Choroid plexus epithelial cell (primary cell): ENCODE measurements at regions not wholly inside any gene's neighbourhood (a gene's known extent, or its start where the extent isn't known, plus 50 kb on each side); places are given as distances from the start of the nearest gene placed in this dataset.
"Not testable (repeated sequence)": the region's sequence is repeated elsewhere in the genome, so short reads cannot be mapped to it uniquely, and the experiment has no call there.

Experiments used
- DNase-seq: peaks from one replicate; pipeline ENCODE4 v3.0.0-alpha.2; 2010; ENCODE audit warnings: low read depth
- H3K4me3 ChIP-seq: 2 replicates; pipeline ENCODE4 v1.5.1; 2011; ENCODE audit warnings: low read depth, mild to moderate bottlenecking, control low read depth, low read length, moderate library complexity
- CTCF ChIP-seq: conservative IDR thresholded peaks from 2 replicates; pipeline ENCODE4 v1.5.1; 2011; ENCODE audit warnings: low read depth, mild to moderate bottlenecking, control low read depth, inconsistent platforms, low read length, moderate library complexity

DNA sequence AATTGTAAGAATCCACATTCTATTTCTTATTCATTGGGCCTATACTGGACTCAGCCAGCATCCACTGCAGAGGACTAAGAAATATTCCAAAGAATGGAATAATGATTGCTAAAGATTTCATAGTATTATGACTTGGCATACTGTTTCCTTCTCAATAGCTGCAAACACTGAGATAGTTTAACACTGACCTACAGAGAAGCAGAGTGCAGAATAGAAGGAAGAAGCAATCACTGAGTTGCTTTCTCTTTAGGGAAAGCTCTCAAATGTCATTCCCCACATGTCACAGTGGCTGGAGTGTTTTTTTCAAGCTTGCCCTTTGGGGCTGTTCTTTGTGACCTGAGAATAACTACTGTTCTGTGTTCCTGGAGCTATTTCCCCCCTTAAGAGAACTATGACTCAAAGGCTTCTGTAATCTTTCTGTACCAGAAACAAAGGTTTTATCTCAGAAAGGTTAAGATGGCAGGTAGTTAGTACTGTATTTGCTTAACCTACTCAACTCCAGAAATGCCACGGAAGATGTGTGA lies 243.6 kb upstream of the LUZP2 start:
- no peak for TF ChIP-seq CTCF
- no peak overlapping the region for H3K4me3 ChIP-seq
- peak; percentile 60 for DNase-seq

- DNase-seq = no peak
- H3K4me3 ChIP-seq = no peak overlapping the region
- no peak for TF ChIP-seq CTCF
These were observed 232.0 kb upstream of the LUZP2 start for GRCh38 chr11:24264868-24265267.

GRCh38 chr11:24267014-24267413 lies 229.8 kb upstream of the LUZP2 start:
- TF ChIP-seq CTCF = no peak
- H3K4me3 ChIP-seq = no peak overlapping the region
- no peak for DNase-seq

DNA sequence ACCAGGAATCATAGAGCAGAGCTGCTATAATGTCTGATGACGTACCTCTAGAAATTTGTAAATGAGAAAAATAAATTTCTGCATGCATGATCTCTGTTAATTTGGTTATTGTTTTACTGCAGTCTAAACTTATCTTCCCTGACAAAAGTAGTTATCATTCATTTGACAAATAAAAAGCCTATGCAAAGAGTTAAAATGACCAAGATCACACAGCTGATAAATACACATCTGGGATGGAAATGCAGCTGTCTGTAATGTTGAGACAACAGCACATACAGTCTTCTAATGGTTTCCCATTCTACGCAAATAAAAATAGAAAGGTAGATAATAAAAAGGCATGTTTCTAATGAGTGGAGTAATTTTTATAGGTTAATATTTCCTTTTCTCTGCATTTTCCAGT lies 225.1 kb upstream of the LUZP2 start:
- TF ChIP-seq CTCF = no peak
- DNase-seq = no peak
- H3K4me3 ChIP-seq = no peak overlapping the region

- H3K4me3 ChIP-seq, DNase-seq: not testable (repeated sequence)
These were observed 222.6 kb upstream of the LUZP2 start for GRCh38 chr11:24274214-24274781.

GRCh38 chr11:24286238-24286637 lies 210.6 kb upstream of the LUZP2 start:
- no peak overlapping the region for H3K4me3 ChIP-seq
- TF ChIP-seq CTCF = no peak
- no peak for DNase-seq

GRCh38 chr11:24289301-24289700 lies 207.6 kb upstream of the LUZP2 start:
- TF ChIP-seq CTCF = no peak
- H3K4me3 ChIP-seq = no peak overlapping the region
- peak; percentile 12 for DNase-seq
